ENCODE measurements at regions not wholly inside any gene's neighbourhood (a gene's known extent, or its start where the extent isn't known, plus 50 kb on each side); places are given as distances from the start of the nearest gene placed in this dataset.
"Not testable (repeated sequence)": the region's sequence is repeated elsewhere in the genome, so short reads cannot be mapped to it uniquely, and the experiment has no call there.

- H3K36me3 ChIP-seq; H3K4me1 ChIP-seq (ENCODE audit: control insufficient read depth in 1 of 2, insufficient read depth in 1 of 2, low read depth in 1 of 2, low read length in 1 of 2); H3K27me3 ChIP-seq; H3K4me3 ChIP-seq (ENCODE audit: low read depth in 1 of 2, low read length in 1 of 2); H3K9me3 ChIP-seq; H3K27ac ChIP-seq: not testable (repeated sequence)
Measured at GRCh38 chr17:20698463-20699206, 119.1 kb downstream of the CDRT15L2 start.

GRCh38 chr17:20700528-20700927, 121.0 kb downstream of the CDRT15L2 start:
- not testable (repeated sequence) for H3K36me3 ChIP-seq; H3K27me3 ChIP-seq; H3K4me1 ChIP-seq (ENCODE audit: control insufficient read depth in 1 of 2, insufficient read depth in 1 of 2, low read depth in 1 of 2, low read length in 1 of 2); H3K9me3 ChIP-seq; H3K27ac ChIP-seq; H3K4me3 ChIP-seq (ENCODE audit: low read depth in 1 of 2, low read length in 1 of 2)

- H3K4me1 ChIP-seq (ENCODE audit: control insufficient read depth in 1 of 2, insufficient read depth in 1 of 2, low read depth in 1 of 2, low read length in 1 of 2); H3K4me3 ChIP-seq (ENCODE audit: low read depth in 1 of 2, low read length in 1 of 2); H3K27ac ChIP-seq; H3K9me3 ChIP-seq; H3K36me3 ChIP-seq; H3K27me3 ChIP-seq: not testable (repeated sequence)
Measured at GRCh38 chr17:20701366-20701765, 121.8 kb downstream of the CDRT15L2 start.

DNA sequence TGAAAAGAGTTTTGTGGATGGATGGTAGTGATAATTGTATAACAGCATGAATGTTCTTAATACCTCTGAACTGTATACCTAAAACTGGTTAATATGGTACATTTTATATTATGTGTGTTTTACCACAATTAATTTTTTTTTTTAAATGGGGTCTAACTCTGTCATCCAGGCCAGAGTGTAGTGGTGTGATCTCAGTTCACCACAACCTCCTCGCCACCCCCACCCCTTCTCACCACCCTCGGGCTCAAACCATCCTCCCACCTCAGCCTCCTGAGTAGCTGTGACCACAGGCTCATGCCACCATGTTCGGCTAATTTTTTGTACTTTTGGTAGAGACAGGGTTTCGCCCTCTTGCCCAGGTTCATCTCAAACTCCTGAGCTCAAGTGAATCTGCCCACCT, 123.2 kb downstream of the CDRT15L2 start:
- Histone ChIP-seq H3K4me1 (ENCODE audit: control insufficient read depth in 1 of 2, insufficient read depth in 1 of 2, low read depth in 1 of 2, low read length in 1 of 2) (no peaks in the 10 kb centered on the region), H3K36me3 (no peaks in the 10 kb centered on the region), H3K27me3 (no peaks in the 10 kb centered on the region), H3K27ac (no peak overlapping the region), H3K4me3 (ENCODE audit: low read depth in 1 of 2, low read length in 1 of 2) (no peak overlapping the region), H3K9me3 (no peaks in the 10 kb centered on the region)
- no peak for TF ChIP-seq CTCF (IDR thresholded peaks at IDR 0.05)

GRCh38 chr17:20703781-20704180, 124.3 kb downstream of the CDRT15L2 start:
- no peaks in the 10 kb centered on the region for H3K4me1 ChIP-seq (ENCODE audit: control insufficient read depth in 1 of 2, insufficient read depth in 1 of 2, low read depth in 1 of 2, low read length in 1 of 2)

GRCh38 chr17:20705186-20705585, 125.7 kb downstream of the CDRT15L2 start:
- H3K4me3 ChIP-seq (ENCODE audit: low read depth in 1 of 2, low read length in 1 of 2); H3K4me1 ChIP-seq (ENCODE audit: control insufficient read depth in 1 of 2, insufficient read depth in 1 of 2, low read depth in 1 of 2, low read length in 1 of 2); H3K36me3 ChIP-seq; H3K9me3 ChIP-seq; H3K27me3 ChIP-seq; H3K27ac ChIP-seq: not testable (repeated sequence)

More at GRCh38 chr17:20703781-20704180, 124.3 kb downstream of the CDRT15L2 start:
- H3K27me3 ChIP-seq = no peaks in the 10 kb centered on the region
- TF ChIP-seq CTCF (IDR thresholded peaks at IDR 0.05) = no peak
- H3K27ac ChIP-seq = no peak overlapping the region
- no peaks in the 10 kb centered on the region for H3K9me3 ChIP-seq
- H3K36me3 ChIP-seq = no peaks in the 10 kb centered on the region
- no peak overlapping the region for H3K4me3 ChIP-seq (ENCODE audit: low read depth in 1 of 2, low read length in 1 of 2)

DNA sequence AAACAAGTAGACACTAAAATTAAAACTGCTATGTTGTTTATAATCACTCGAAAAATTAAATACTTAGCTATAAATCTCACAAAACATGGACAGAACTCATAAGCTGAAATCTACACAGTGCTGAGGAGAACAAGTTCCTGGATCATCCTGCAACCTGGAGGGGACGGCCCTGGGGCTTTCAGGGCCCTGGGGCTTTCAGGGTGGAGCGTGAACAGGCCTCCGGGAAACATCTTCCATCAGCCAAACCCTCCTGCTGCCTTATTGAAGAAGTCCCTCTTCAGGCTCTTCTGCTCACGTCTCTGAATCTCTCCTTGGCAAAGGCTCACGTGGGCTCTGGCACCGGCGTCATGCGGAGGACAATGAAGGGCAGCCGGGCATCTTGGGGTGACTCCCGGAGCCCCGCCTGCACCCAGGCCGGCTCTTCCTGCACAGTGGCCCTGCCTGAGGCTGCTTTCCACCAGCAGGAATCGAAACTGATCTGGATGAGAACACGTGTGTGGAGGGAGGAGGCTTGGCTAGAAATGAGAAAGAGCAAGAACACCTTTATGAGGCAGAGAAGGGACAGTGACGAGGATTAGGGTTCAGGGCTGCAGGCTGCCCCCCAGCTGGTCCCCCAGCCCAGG, 127.3 kb downstream of the CDRT15L2 start:
- no peak for TF ChIP-seq CTCF (IDR thresholded peaks at IDR 0.05)
- Histone ChIP-seq H3K4me1 (ENCODE audit: control insufficient read depth in 1 of 2, insufficient read depth in 1 of 2, low read depth in 1 of 2, low read length in 1 of 2) (no peaks in the 10 kb centered on the region), H3K9me3 (no peaks in the 10 kb centered on the region), H3K4me3 (ENCODE audit: low read depth in 1 of 2, low read length in 1 of 2) (no peak overlapping the region), H3K27me3 (no peaks in the 10 kb centered on the region), H3K36me3 (no peaks in the 10 kb centered on the region), H3K27ac (no peak overlapping the region)

DNA sequence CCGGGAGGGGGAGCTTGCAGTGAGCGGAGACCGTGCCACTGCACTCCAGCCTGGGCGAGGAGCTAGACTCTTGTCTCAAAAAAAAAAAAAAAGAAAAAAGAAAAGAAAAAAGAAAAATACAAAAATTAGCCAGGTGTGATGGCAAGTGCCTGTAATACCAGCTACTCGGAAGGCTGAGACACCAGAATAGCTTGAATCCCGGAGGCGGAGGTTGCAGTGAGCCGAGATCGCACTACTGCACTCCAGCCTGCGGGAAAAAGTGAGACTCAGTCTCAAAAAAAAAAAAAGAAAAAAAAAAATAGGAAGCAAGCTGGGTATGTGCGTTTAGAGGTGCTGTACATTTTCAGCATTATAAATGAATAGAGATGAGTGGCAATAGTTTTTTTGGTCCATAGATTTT, 129.3 kb downstream of the CDRT15L2 start:
- H3K4me1 ChIP-seq (ENCODE audit: control insufficient read depth in 1 of 2, insufficient read depth in 1 of 2, low read depth in 1 of 2, low read length in 1 of 2); H3K27me3 ChIP-seq; H3K9me3 ChIP-seq; H3K4me3 ChIP-seq (ENCODE audit: low read depth in 1 of 2, low read length in 1 of 2); H3K27ac ChIP-seq; H3K36me3 ChIP-seq: not testable (repeated sequence)

GRCh38 chr17:20716481-20716880, 137.0 kb downstream of the CDRT15L2 start:
- H3K4me3 ChIP-seq (ENCODE audit: low read depth in 1 of 2, low read length in 1 of 2); H3K36me3 ChIP-seq: not testable (repeated sequence)

More at GRCh38 chr17:20716481-20716880, 137.0 kb downstream of the CDRT15L2 start:
- not testable (repeated sequence) for H3K27me3 ChIP-seq; H3K9me3 ChIP-seq; H3K27ac ChIP-seq; H3K4me1 ChIP-seq (ENCODE audit: control insufficient read depth in 1 of 2, insufficient read depth in 1 of 2, low read depth in 1 of 2, low read length in 1 of 2)

Measured in neutrophil (primary cell).